Cardiac fibroblast (primary cell): ENCODE measurements at regions not wholly inside any gene's neighbourhood (a gene's known extent, or its start where the extent isn't known, plus 50 kb on each side); places are given as distances from the start of the nearest gene placed in this dataset.

Experiments
- DNase-seq, 2 donors: peaks; one replicate each; pipeline versions ENCODE4 v3.0.0 to v3.0.0-alpha.2; 2010; ENCODE audit warnings: low read depth in 2 of 2
- H3K4me3 ChIP-seq, 2 donors: replicated peaks in 1 of 2; 1 replicate in 1 of 2; 2 replicates in 1 of 2; pipeline ENCODE4 v1.5.1; 2011; ENCODE audit warnings: low read depth in 2 of 2, low read length in 2 of 2, mild to moderate bottlenecking in 2 of 2, moderate library complexity in 1 of 2
- TF ChIP-seq, protein P1 (sequence below): IDR thresholded peaks from one replicate; pipeline ENCODE4 v1.5.1; 2011; ENCODE audit warnings: low read depth, mild to moderate bottlenecking, low read length, inconsistent platforms

DNA sequence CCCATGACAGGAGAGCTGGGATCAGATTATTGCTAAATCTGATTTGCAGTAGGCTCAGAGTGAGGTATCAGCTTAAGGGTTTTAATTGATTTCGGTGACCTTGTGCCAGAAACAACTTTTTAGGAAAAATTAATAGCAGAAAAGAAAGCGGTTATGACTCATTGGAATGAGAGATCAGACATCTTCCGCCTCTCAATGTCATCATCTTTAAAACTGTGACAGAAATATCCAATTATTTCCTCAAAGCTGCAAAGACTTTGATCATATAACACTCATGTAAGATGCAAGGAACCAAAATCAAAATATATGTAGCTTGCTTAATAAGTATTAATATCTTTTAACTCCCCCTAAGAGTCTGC is 190.1 kb upstream of the FOXF1 start:
- TF ChIP-seq, protein P1, sequence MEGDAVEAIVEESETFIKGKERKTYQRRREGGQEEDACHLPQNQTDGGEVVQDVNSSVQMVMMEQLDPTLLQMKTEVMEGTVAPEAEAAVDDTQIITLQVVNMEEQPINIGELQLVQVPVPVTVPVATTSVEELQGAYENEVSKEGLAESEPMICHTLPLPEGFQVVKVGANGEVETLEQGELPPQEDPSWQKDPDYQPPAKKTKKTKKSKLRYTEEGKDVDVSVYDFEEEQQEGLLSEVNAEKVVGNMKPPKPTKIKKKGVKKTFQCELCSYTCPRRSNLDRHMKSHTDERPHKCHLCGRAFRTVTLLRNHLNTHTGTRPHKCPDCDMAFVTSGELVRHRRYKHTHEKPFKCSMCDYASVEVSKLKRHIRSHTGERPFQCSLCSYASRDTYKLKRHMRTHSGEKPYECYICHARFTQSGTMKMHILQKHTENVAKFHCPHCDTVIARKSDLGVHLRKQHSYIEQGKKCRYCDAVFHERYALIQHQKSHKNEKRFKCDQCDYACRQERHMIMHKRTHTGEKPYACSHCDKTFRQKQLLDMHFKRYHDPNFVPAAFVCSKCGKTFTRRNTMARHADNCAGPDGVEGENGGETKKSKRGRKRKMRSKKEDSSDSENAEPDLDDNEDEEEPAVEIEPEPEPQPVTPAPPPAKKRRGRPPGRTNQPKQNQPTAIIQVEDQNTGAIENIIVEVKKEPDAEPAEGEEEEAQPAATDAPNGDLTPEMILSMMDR, result no peak
- no peak overlapping the region for H3K4me3 ChIP-seq
- DNase-seq, result no peak

DNA sequence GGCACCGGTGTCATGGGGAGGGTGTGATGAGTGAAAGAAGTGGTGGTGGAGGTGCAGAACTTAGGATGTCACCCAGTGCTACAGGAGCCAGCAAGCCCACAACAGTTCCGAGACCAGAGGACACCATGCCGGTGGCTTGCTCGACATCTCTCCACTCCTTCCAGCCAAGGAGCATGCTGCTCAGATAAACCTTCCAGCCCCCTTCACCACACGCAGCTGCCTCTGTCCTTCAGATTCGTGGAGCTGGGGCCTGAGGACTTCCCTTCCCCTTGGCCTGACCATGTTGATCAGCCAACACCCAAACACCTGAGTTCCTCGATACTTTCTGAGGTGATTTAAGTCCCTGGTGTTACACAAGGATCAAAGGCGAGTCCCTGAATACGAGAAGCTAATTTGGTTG is 188.8 kb upstream of the FOXF1 start:
- TF ChIP-seq, protein P1, result no peak
- DNase-seq, result no peak
- no peak overlapping the region for H3K4me3 ChIP-seq

DNA sequence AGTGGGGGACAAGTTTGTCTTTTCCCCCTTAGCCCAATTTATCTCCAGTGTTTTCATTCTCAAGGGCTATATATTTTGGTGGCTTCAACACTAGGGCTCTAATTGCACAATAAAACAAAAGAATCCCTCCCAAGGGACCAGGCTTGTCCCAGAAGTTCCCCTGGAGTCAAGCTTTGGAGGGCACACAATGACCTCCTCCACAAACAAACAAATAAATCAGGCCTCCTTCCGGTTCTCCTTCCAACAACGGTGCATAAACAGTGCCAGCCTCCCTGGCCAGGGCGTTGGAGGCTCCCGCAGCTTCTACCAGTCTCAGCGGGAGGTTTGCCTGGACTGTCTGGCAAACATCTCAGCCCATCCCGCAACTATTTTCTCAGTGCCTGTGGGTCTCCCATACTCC is 188.0 kb upstream of the FOXF1 start:
- no peak for DNase-seq
- TF ChIP-seq, protein P1, result no peak
- no peak overlapping the region for H3K4me3 ChIP-seq

DNA sequence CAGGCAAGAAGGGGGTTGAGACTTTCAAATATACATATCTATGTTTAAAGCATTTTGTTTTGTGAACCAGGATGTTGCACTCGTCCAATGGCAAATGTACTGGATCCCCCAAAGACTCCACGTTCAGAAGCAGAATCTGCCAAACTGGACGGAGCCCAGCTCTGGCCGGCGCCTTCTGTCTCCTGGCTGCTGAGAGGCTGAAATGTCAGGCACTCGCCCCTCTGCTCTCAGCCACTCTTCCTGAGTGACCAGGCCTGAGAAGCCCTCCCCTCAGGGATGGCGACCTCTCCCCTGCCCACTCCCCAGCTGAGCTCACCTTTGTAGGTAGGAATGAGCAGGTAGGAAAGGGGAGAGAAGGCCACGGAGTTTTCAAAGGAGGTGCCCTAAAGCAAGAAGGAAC is 187.5 kb upstream of the FOXF1 start:
- DNase-seq, result no peak
- TF ChIP-seq, protein P1, result no peak
- H3K4me3 ChIP-seq, result no peak overlapping the region

DNA sequence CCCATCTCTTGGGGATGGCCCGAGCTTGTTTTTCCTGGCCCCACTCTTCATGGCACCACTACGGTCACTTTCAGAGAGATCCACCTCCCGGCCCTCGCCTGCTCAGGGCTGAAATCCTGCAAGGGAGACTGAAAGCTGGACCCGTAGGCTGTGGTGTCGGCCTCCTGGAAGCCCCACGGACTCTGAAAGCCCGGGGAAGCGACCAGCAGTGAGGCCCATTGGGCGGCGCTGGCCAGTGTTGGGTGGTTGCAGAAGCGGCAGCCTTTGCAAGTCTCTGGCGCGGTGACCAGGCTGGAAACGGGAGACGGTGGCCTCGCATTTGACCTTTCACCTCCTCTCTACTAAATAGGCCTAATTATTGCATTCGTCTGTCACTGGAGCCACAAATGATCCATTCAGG is 186.0 kb upstream of the FOXF1 start:
- DNase-seq, result no peak
- no peak overlapping the region for H3K4me3 ChIP-seq
- TF ChIP-seq, protein P1, result no peak

DNA sequence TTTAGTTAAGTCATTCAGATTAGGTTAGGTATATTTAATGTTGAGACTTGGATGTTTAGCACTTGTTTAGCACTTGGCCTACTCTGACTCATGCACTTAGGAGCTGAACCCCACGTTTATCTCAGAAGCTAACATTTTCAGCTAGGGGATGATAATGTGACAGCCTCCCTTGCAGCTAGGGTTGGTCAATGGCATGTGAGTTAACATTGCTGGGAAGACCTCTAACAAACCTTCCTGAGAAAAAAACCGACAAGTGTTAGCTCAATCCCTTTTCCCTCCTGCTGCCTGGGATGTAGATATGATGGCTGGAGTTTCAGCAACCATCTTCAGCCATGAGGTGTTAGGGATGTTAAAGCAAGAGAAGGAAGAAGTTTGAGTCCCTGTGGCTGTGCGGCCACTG is 185.0 kb upstream of the FOXF1 start:
- DNase-seq, result no peak
- H3K4me3 ChIP-seq, result no peak overlapping the region
- TF ChIP-seq, protein P1, result no peak

DNA sequence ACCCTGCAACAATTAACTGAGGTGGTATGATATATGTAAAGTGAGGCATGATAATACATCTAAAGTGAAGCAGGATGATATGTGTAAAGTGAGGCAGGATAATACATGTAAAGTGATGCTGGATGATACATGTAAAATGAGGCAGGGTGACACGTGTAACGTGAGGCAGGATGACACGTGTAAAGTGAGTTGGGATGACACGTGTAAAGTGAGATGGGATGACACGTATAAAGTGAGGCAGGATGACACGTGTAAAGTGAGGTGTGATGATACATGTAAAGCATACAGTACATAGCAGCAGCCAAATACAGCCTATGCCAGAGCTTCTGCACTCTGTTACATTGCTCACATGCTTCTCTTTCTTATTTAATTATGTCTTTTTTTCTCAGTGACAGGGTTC is 184.4 kb upstream of the FOXF1 start:
- TF ChIP-seq, protein P1, result no peak
- H3K4me3 ChIP-seq, result no peak overlapping the region
- DNase-seq, result no peak
